HG02759 (cell line): ENCODE measurements at regions not wholly inside any gene's neighbourhood (a gene's known extent, or its start where the extent isn't known, plus 50 kb on each side); places are given as distances from the start of the nearest gene placed in this dataset.
"Not testable (repeated sequence)": the region's sequence is repeated elsewhere in the genome, so short reads cannot be mapped to it uniquely, and the experiment has no call there.

Experiments
- ATAC-seq: cut with Tn5 transposase; IDR thresholded peaks from one replicate; pipeline ENCODE4 v1.9.1; 2021; ENCODE audit warnings: mild to moderate bottlenecking, moderate library complexity; ENCODE audit not compliant: unreplicated experiment

DNA sequence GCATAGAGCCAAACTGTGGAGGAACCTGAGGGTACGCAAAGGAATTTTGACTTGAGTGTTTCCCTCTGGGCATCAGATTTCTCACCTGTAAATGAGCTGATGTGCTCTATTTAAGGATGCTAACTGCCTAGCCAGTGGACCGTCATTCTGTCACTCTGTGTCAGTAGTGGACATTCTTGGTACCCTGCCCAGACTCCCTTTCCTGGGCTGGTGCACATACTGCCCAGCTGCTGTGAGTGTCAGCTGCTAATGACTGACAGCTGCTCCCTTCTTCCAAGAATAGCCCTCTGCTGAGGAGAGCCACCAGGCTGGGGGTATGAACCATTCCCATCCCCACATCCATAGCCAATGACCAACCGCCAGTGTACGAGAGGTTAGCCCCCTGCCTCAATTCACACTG, 193.1 kb upstream of the DAB1 start:
- ATAC-seq: no peak

DNA sequence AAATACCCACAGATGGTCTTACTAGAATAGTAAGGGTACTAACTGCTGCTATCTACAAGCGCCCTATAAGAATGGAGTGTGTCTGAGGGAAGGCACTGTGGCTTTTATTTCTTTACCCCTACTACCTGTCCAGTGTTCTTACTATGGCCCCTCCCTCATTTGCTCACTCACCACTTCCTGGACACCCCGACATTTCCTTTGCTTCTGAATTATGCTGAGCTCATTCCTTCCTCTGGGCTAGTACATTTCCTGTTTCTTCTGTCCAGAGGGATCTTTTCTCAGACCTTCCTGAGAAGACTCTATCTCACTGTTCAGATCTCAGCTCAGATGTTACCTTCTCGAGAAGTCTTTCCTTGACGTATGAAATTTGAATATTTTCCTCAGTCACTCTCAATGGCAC, 192.1 kb upstream of the DAB1 start:
- no peak for ATAC-seq

DNA sequence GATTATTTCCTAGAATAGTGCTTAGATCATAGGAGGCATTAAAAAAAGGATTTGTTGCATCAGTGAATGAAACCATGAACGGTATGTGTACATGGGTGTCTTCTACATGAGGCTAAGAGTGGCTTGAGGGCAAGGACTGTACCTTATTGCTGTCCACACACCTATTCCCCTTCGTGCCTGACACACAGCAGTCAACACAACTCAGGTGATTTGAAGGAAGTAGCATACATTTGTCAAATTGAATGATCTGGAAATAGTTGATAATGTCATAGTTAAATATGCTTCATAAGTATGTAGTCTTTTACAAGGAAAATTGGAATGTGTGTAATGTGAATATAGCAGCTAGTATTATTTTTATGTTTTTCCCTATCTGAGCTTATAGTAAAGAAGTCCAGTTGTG, 189.0 kb upstream of the DAB1 start:
- ATAC-seq: no peak

DNA sequence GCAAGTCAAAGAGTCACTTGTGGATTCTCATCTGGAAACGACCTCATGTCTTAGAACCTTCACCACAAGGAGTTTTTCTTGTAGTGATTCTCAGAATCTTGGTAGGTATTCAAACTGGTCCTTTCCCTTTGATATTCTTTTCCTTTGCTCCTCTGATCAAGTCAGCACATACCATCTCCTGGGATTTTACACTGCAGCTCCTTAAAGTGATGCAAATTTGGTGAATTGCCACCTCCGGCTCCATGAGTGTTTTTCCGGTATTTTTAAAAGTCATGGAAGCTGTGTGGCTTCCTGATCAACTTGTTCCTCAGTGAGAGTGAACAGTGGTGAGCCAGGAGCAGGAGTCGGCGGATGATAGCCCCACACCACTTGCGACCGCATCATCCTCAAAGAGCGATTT, 182.1 kb upstream of the DAB1 start:
- ATAC-seq: no peak

DNA sequence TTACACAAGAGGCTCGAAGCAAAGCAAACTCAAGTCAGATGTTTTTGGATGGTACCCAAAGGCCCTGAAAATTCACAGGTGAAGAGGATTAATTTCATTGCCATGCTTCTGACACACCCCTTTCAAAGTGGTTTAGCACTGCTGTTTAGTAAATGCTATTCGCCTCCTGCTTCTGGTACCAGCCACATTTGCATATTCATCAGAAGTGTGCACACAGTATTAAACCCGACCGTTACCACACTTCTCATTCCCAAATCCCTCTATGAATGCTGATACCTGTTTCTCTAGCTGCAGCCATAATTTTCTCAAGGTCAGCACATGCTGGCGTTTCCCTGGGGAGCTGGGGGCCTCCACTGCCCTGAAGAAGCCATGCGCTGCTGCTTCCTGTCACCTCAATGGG, 179.8 kb upstream of the DAB1 start:
- no peak for ATAC-seq

DNA sequence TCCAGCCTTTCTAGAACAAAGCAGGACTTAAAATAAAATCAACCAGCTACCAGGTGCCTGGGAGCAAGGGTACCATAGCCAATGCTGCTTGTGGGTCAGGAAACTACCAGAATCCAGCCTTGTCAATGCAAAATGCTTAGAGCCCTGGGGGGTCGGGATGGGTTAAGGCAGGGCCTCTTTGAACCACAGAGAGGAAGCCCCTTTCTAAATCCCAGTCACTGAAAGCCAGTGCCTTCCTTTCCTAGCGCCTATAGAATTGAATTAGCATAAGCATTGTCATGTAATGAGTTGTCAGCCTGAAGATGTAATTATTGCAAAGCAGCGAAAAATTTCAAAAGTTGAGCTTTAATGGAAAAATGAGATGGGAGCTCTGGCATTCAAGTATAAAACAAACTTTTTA, 176.6 kb upstream of the DAB1 start:
- ATAC-seq: no peak

DNA sequence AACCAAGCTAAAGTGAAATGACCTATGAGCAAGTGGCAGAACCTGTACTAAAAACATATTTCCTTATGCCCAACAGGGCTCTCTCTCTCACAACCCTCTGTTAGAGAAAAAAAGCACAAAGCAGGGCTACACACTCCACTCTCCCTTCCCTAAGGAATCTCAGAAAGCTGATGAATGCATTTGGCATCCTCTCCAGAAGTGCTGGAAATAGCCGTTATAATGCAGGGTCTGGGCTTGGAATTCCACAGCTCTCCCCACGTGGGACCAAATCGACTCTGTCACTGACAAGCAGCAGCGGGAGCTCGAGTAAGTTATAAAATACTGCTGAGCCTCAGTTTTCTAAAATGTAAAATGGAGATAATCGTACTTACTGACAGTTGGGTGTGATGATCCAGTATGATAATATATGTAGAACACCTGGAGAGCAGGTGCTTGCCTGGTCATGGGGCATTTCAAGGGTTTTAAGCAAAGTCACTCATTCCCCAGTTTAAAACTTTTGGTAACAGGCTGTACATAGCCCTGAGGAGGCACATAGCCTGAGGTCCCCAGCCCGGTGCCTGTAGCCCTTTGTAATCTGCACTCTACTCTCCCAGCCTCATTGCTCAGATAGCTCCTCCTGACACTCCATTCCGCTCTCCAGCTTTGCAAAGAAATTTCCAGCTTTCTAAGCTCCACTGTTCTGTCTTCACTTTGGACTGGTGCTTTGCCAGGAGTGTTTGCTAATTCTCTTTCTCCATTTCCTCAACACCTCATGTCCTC, 175.6 kb upstream of the DAB1 start:
- no peak for ATAC-seq

DNA sequence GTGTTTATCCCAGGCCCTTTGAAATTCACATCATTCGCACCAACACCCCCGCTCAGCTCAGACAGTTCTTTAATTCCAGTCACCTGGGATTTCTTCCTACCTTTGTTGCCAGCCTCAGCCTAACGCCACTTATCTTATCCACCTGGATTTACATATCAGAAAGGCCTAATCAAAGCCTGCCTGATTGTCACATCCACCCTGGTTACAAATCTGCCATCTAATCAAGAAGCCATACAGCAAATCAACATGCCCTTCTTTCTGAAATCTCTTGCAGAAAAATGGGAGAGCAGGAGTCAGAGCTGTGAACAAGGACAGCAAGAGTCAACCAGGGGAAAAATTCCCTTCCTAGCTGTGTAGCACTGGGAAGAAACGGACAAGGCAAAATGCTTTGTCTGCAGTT, 173.2 kb upstream of the DAB1 start:
- ATAC-seq: no peak

DNA sequence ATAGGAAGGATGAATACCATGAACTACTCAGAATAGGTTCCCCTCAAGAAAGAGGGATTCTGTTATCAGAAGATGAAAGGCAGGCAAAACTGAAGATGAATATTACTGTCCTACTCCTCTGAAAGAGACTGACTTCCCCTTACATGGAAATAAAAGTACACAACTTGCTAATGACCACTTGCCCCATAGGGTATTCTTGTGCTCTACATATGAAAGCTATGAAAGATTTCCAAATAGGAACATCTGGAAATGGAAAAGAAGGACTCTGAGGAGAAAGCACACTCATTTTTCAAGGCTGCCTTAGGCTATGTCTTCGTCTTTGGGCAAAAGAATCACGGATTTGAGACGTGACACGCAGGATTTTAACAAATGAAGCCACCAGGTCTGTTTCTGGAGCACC, 170.1 kb upstream of the DAB1 start:
- no peak for ATAC-seq

DNA sequence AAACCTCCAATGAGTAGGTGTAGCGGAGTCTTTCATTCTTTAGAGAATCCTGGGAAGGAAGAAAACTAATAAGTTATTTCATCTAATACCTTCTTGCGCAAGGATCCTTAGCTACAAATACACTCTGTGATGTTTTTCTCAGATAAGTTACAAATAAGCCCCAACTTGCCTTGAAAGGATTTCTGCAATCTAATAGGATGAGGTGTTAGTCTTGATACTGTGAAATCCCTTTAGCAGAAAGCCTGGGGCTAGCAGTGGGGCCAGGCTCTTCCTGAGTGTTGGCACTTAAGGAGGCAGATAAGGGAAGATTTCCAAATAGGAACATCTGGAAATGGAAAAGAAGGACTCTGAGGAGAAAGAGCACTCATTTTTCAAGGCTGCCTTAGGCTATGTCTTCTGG, 168.0 kb upstream of the DAB1 start:
- no peak for ATAC-seq

DNA sequence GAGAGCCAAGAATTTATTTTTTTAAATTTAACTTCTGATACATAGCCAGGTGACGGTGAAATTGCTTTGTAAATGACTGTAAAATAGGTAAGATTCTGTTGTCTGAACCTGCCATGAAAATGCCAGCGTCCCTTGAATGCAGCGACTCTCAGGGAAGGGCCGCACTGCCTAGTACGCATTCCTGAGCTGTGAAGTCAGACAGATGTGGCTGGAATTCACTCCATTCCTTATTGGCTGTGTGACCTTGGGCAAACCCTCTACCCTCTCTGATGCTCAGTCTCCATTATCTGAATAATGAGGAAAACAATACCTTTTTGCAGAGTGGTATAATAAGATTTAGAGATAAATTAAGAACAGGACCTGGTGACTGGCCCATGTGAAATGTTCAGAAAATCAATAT, 167.1 kb upstream of the DAB1 start:
- ATAC-seq: no peak

DNA sequence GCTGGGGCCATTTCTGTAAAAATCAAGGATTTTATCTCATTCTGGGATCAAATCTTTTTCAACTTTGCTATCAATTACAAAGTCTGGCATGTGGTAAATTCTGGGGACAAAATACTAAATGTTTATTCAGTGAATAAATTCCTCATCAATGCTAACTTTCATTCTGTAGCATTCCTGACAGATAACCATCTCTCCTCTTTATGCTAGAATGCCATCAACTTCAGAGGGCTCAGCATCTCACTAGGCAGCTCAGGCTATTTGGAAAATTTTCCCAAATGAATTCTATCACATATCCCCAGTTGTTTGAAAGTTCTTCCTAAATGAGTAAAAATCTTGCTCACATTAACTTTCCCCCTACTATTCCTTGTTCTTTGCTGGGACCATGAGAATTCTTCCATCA, 163.0 kb upstream of the DAB1 start:
- ATAC-seq: no peak

DNA sequence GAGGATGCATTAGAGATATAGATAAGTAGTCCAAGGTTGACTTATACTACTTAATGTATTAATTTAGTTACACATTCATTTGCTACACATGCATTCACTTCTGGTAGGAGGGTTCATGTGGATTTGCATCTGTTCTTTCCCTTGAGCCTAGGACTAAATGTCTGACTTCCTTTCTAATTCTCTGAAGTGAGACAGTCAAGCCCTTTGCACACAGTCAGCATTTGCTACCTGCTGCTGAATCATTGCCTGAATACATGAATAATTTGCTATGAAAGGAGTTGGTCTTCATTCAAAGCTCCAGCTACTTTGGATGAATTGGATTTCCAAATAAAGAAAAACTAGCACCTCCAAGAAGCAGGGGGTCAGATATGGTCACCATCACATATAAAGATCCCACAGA, 154.8 kb upstream of the DAB1 start:
- ATAC-seq: no peak

DNA sequence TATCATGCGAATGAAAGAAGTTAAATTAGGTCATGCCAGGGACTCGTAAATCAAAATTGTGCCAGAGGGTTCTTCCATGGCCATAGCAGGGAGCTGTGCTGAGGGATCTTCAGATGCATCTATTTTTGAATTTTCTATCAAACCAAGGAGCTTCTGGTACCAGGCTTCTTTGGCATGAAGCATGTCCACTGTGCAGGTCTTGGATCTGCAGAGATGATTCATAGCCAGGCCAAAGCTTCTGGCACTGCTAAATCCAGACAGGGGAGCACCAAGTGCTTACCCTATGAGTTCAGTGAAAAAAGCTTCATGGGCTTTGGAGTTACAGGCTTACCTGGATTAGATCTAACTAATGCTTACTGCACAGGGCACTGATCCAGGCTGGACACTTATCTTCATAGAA, 154.2 kb upstream of the DAB1 start:
- no peak for ATAC-seq

DNA sequence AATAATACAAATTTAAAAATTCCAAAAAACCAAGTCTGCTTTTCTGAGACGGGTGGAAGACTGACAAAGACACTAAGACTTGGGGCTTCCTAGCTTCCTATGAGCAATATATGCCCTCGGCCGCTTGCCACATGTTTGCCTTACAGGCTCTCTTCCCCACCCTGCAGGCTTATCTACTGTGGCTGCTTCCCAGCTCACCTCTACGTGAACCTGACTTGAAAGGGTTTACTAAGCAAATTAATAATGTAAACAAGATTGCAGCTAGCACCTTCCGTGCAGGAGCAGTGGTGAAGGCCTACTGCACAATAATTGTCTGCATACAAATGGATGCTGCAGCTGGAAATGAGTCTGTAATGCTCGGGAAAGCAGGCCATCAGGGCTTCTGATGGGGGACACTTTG, 152.9 kb upstream of the DAB1 start:
- no peak for ATAC-seq

DNA sequence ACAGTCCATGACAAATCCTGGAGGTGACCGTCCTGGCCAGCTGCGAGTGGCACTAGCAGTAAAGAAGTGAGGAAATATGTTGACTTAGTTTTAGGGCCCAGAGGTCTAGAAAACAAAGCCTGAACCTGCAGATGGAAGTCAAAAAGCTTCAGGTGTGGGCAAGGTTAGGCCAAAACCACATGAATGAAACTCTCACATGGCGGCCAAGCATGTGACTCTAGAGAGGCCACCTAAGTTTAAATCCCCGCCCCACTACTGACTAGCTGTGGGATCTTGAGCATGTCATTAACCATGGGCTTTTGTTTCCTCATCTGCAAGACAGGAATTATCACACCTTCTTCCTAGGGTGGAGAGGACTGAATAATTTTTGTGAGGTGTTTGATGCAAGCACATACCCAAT, 148.2 kb upstream of the DAB1 start:
- ATAC-seq: no peak

DNA sequence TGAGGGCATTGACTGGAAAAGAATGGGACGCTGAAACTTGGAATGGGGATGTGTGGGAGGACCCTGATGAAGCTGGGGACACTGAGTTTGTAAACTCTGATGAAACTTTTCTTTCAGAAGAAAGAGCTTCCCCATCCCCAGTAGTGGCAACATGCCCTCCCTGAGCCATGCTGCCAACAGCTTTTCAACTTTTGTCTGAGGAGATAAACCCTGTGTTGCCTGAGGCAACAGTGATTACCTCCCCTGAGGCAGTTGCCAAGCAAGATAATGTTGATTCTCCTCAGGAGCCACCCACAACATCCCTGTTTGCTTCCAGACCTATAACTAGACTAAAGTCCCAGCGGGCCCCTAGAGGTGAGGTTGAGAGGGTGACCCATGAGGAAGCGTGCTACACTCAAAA, 134.2 kb upstream of the DAB1 start:
- not testable (repeated sequence) for ATAC-seq

DNA sequence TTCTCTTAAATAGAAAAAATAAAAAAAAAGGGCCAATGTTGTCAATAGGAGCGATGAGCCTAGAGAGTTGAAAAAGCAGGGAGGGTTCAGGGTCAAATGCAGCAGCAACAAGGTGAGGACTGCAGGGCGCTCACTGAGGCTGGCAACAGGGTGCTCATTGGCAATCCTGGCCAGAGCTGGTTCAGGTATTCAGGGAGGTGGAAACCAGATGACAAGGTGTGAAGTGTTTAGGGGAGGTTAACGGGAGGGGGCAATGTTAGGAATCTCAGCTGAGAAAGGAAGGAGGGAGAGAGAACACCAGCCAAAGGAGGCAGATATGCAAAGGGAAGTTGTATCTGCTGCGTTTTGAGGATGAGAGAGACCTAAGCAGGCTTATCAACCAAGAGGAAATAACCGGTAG, 129.8 kb upstream of the DAB1 start:
- ATAC-seq: no peak

DNA sequence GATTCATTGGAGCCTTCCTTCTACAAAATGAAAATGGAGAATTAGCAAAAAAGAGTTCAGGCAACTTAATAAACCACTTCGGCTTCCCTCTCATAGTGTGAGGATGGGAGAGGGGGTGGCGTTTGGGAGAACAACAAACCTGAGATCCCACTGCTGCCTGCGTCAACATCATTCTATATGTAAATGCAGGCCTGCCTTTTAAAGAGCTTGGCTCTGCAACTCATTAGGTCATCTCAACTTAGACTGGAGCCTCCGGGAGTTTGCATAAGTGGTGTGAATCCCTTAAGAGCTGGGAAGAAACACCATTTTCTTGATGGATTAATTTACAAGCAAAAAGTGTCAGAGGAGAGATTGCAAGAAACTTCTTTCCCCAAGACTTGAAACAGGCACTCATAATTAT, 127.6 kb upstream of the DAB1 start:
- ATAC-seq: no peak

DNA sequence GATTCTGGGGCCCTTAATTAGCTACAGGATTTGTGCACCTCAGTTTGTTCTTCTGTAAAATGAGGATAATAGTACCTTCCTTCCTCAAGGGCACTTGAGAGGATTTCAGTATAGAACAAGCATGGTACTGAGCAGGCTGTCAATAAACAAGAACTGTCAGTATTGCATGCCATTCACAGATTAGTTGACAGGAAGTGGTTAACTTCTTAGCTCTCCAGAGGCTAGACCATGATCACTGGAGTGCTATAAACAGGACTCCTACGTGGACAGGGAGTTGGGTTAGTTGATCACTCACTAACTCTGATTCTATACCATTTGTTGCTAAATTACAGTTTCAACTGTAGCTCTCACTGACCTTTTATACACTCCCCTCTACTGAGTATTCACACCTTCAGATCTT, 126.2 kb upstream of the DAB1 start:
- ATAC-seq: peak; percentile 74

DNA sequence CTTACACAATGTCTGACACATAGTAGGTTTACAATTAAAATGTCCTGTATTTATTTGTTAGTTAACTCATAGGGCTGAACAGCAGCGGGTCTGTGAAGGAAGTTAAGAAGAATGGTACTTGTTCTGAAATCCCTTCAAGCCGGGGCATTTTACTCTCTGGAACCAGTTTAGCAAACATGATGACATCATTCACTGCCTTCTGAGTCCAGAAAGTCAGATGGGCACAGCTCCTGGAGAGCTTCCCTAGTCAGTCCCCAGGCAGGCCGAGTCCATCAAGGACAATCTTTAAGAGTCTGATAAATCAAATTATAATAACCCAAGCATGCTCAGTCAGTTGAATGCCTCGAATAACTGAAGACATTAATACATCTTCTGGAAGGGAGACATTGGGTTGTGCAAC, 125.4 kb upstream of the DAB1 start:
- ATAC-seq: no peak

DNA sequence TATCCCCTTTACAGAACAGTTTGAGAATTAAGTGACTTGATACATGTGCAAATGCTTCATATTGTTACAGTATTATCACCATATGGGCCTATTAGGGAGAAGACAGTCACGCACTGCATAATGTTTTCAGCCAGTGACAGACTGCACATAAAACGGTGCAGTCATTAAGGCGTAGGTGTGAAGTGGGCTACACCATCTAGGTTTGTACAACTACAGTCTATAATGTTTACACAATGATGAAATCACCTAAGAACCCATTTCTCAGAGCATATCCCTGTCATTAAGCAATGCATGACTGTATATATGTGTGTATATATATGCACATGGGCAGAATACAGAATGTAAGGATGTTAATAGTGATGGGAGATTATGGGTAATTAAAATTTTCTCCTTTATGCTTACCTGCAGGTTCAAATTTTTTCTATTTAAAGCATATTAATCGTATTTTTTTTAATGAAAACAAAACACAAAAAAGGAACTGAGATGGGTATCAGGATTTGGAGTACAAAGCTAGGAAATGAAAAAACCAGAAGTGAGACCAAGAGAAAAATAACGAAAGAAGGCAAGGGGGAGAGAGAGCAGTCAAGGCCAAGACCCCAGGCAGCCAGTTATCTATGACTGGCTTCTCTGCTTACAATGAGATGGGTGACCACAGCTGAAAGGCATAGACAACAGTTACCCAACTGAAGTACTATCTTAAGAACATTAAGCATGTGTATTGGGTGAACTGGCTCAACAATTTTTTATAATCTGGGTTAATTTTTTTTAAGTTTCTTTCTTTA, 122.9 kb upstream of the DAB1 start:
- ATAC-seq: no peak

DNA sequence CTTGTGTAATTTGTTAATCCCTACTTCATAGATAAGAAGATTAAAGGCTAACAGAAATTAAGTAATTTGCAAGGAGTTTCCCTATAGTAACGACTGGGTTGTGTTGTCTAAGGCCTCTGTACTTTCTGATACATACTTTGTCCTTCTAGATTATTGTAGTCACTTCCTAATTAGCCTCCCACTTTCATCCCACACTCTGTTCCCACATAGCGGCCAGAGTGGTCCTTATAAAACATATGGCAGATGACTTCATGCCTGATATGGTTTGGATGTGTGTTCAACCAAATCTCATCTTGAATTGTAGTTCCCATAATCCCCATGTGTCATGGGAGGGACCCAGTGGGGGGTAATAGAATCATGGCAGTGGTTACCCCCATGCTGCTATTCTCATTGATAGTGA, 120.5 kb upstream of the DAB1 start:
- ATAC-seq: no peak
